Uterus (tissue), 2 donors: ENCODE measurements at regions not wholly inside any gene's neighbourhood (a gene's known extent, or its start where the extent isn't known, plus 50 kb on each side); places are given as distances from the start of the nearest gene placed in this dataset.

ENCODE experiments used
- POLR2A ChIP-seq, 2 donors: fragments of 450-650 bp; IDR thresholded peaks; one replicate each; pipeline ENCODE4 v1.6.1; 2016; ENCODE audit warnings: antibody characterized with exemption in 2 of 2, mild to moderate bottlenecking in 1 of 2, moderate library complexity in 1 of 2
- TF ChIP-seq, protein P1 (sequence below), 4 experiments: fragments of 200-600 bp in 2 of 4; fragments of 450-650 bp in 2 of 4; sonication (generic) in 2 of 4; IDR thresholded peaks; one replicate each; pipeline ENCODE4 v1.5.1; 2016 to 2019; ENCODE audit warnings: antibody characterized with exemption in 4 of 4, mild to moderate bottlenecking in 2 of 4, moderate library complexity in 1 of 4

DNA sequence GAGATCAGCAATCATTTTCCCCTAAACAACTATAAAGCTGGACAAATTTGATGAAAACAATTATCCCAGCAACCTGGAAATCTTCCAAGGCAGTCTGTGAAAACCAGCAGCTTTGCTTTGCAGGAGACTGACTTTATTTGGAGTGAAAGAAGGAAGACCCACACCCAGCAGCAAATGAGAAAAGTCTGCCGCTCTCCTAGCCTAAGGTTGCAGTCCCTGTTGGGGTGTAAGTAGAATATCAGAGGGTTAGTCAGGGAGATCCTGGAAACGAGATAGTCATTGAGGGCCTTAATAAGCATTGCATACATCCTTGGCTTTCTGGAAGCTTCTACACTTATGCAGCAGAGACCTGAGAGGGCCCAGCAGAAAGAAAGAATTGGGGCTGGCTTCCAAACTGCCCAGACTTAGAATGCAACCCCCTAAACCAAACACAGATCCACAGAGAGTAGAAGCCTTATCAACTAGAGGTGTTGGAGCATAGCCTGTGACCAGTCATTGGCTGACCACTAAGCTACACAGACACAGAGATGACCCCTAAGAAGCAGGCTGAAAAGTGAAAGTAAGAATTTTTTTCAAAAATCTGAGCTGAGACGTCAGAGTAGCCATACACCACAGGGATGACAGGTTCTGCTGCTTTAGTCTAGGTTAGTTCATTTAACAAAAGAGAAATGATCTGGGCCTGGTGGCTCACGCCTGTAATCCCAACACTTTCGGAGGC lies 98.3 kb downstream of the LYPLAL1 start:
- TF ChIP-seq, protein P1, sequence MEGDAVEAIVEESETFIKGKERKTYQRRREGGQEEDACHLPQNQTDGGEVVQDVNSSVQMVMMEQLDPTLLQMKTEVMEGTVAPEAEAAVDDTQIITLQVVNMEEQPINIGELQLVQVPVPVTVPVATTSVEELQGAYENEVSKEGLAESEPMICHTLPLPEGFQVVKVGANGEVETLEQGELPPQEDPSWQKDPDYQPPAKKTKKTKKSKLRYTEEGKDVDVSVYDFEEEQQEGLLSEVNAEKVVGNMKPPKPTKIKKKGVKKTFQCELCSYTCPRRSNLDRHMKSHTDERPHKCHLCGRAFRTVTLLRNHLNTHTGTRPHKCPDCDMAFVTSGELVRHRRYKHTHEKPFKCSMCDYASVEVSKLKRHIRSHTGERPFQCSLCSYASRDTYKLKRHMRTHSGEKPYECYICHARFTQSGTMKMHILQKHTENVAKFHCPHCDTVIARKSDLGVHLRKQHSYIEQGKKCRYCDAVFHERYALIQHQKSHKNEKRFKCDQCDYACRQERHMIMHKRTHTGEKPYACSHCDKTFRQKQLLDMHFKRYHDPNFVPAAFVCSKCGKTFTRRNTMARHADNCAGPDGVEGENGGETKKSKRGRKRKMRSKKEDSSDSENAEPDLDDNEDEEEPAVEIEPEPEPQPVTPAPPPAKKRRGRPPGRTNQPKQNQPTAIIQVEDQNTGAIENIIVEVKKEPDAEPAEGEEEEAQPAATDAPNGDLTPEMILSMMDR (IDR thresholded peaks at IDR 0.05): no peak
- no peak for TF ChIP-seq POLR2A (IDR thresholded peaks at IDR 0.05)
